GM23338 (cell line): ENCODE measurements at regions not wholly inside any gene's neighbourhood (a gene's known extent, or its start where the extent isn't known, plus 50 kb on each side); places are given as distances from the start of the nearest gene placed in this dataset.
"Not testable (repeated sequence)": the region's sequence is repeated elsewhere in the genome, so short reads cannot be mapped to it uniquely, and the experiment has no call there.

Source experiments
- ATAC-seq: fragments of 200-7000 bp; cut with Tn5 transposase; 3 replicates; pipeline ENCODE4 v1.9.1; 2020
- DNase-seq: peaks from one replicate; pipeline ENCODE4 v3.0.0-alpha.2; 2015; ENCODE audit warnings: low spot score
- H2AFZ ChIP-seq: fragments of 200-600 bp; sonication (generic); 2 replicates; pipeline ENCODE4 v1.8.0; 2016; ENCODE audit warnings: antibody characterized with exemption, mild to moderate bottlenecking, moderate library complexity
- H3F3A ChIP-seq: fragments of 200-600 bp; sonication (generic); replicated peaks from 2 replicates; pipeline ENCODE4 v1.8.0; 2017; ENCODE audit warnings: antibody characterized with exemption, mixed run types, low read depth
- H3K27ac ChIP-seq: fragments of 200-600 bp; sonication (generic); 2 replicates; pipeline ENCODE4 v1.6.1; 2016; ENCODE audit warnings: low read depth
- H3K27me3 ChIP-seq: fragments of 200-600 bp; sonication (generic); 2 replicates; pipeline ENCODE4 v1.8.0; 2016; ENCODE audit warnings: mild to moderate bottlenecking, mixed run types, moderate library complexity; ENCODE audit not compliant: insufficient read depth
- H3K36me3 ChIP-seq: fragments of 200-600 bp; sonication (generic); 2 replicates; pipeline ENCODE4 v1.8.0; 2016; ENCODE audit warnings: mild to moderate bottlenecking; ENCODE audit not compliant: insufficient read depth
- H3K4me1 ChIP-seq: fragments of 200-600 bp; sonication (generic); 2 replicates; pipeline ENCODE4 v1.8.0; 2016; ENCODE audit warnings: mild to moderate bottlenecking, moderate library complexity; ENCODE audit not compliant: insufficient read depth
- H3K4me2 ChIP-seq: fragments of 200-600 bp; sonication (generic); 2 replicates; pipeline ENCODE4 v1.7.1; 2017; ENCODE audit warnings: mixed run types
- H3K4me3 ChIP-seq: fragments of 200-600 bp; sonication (generic); 2 replicates; pipeline ENCODE4 v1.6.1; 2016; ENCODE audit warnings: mixed run types
- H3K79me2 ChIP-seq: fragments of 200-600 bp; sonication (generic); replicated peaks from 2 replicates; pipeline ENCODE4 v1.8.0; 2017; ENCODE audit warnings: mild to moderate bottlenecking; ENCODE audit not compliant: insufficient read depth
- H3K9me2 ChIP-seq: fragments of 200-600 bp; sonication (generic); 2 replicates; pipeline ENCODE4 v1.8.0; 2017; ENCODE audit not compliant: insufficient read depth
- H4K20me1 ChIP-seq: fragments of 200-600 bp; sonication (generic); replicated peaks from 2 replicates; pipeline ENCODE4 v1.8.0; 2017; ENCODE audit warnings: mild to moderate bottlenecking; ENCODE audit not compliant: insufficient read depth
- H3K27ac Mint-ChIP-seq: 2 replicates; pipeline ENCODE4 v1.8.0; 2020; ENCODE audit warnings: inconsistent platforms, mild to moderate bottlenecking, moderate library complexity, mixed read lengths
- H3K27me3 Mint-ChIP-seq: 3 replicates; pipeline ENCODE4 v1.8.0; 2022; ENCODE audit warnings: low read depth, mild to moderate bottlenecking, moderate library complexity, mixed read lengths, inconsistent platforms; ENCODE audit not compliant: insufficient read depth, poor library complexity
- H3K36me3 Mint-ChIP-seq: 3 replicates; pipeline ENCODE4 v1.8.0; 2021; ENCODE audit warnings: low read depth, mild to moderate bottlenecking, inconsistent platforms, moderate library complexity, mixed read lengths
- H3K4me1 Mint-ChIP-seq: 3 replicates; pipeline ENCODE4 v1.8.0; 2020; ENCODE audit warnings: mild to moderate bottlenecking, inconsistent platforms, mixed read lengths
- H3K4me3 Mint-ChIP-seq: 3 replicates; pipeline ENCODE4 v1.8.0; 2021; ENCODE audit warnings: moderate library complexity, mild to moderate bottlenecking, inconsistent platforms, mixed read lengths
- H3K9me3 Mint-ChIP-seq: 3 replicates; pipeline ENCODE4 v1.8.0; 2020; ENCODE audit warnings: moderate library complexity, mild to moderate bottlenecking, inconsistent platforms, mixed read lengths

- not testable (repeated sequence) for H3F3A ChIP-seq, H3K4me2 ChIP-seq, H3K27ac ChIP-seq, H3K36me3 Mint-ChIP-seq, H3K36me3 ChIP-seq, H4K20me1 ChIP-seq, H3K27me3 Mint-ChIP-seq, ATAC-seq, H3K27me3 ChIP-seq, H3K4me3 ChIP-seq, H2AFZ ChIP-seq, H3K79me2 ChIP-seq, H3K4me3 Mint-ChIP-seq, DNase-seq, H3K27ac Mint-ChIP-seq, H3K9me3 Mint-ChIP-seq, H3K4me1 ChIP-seq, H3K4me1 Mint-ChIP-seq, H3K9me2 ChIP-seq
Measured at GRCh38 chr2:87324335-87325041, 302.8 kb upstream of the PLGLB1 start.

GRCh38 chr2:87325042-87325910, 303.6 kb upstream of the PLGLB1 start:
- H3K9me3 Mint-ChIP-seq, H3K27ac ChIP-seq, DNase-seq, H3K4me3 Mint-ChIP-seq, H3K4me1 ChIP-seq, H3K36me3 Mint-ChIP-seq, H3K4me3 ChIP-seq, H3K36me3 ChIP-seq, H3F3A ChIP-seq, H2AFZ ChIP-seq, H3K27ac Mint-ChIP-seq, H3K27me3 Mint-ChIP-seq, H3K9me2 ChIP-seq, H3K79me2 ChIP-seq, H4K20me1 ChIP-seq, H3K27me3 ChIP-seq, H3K4me2 ChIP-seq: not testable (repeated sequence)
- H3K4me1 Mint-ChIP-seq, result peaks cover 11% of the 10 kb centered on the region
- peak; percentile 80 for ATAC-seq

GRCh38 chr2:87325911-87326294, 304.3 kb upstream of the PLGLB1 start:
- H3K79me2 ChIP-seq, H4K20me1 ChIP-seq, H3K4me1 ChIP-seq, H3K27ac Mint-ChIP-seq, H3F3A ChIP-seq, H3K4me3 ChIP-seq, DNase-seq, H3K27me3 ChIP-seq, H3K4me3 Mint-ChIP-seq, H3K27me3 Mint-ChIP-seq, H3K27ac ChIP-seq, H3K9me2 ChIP-seq, H3K36me3 ChIP-seq, H3K36me3 Mint-ChIP-seq, H2AFZ ChIP-seq, ATAC-seq, H3K4me2 ChIP-seq, H3K9me3 Mint-ChIP-seq: not testable (repeated sequence)
- H3K4me1 Mint-ChIP-seq, result peaks cover 11% of the 10 kb centered on the region

- not testable (repeated sequence) for H3K36me3 Mint-ChIP-seq, H3K4me3 Mint-ChIP-seq, H3K9me2 ChIP-seq, H2AFZ ChIP-seq, H3K27me3 Mint-ChIP-seq, H3K27me3 ChIP-seq, H3K79me2 ChIP-seq, H4K20me1 ChIP-seq, ATAC-seq, H3K27ac ChIP-seq, DNase-seq, H3K4me2 ChIP-seq, H3F3A ChIP-seq, H3K27ac Mint-ChIP-seq, H3K36me3 ChIP-seq, H3K9me3 Mint-ChIP-seq, H3K4me3 ChIP-seq, H3K4me1 ChIP-seq
- peaks cover 11% of the 10 kb centered on the region for H3K4me1 Mint-ChIP-seq
Measured at GRCh38 chr2:87326754-87327153, 305.1 kb upstream of the PLGLB1 start.

GRCh38 chr2:87327648-87328371, 306.2 kb upstream of the PLGLB1 start:
- H3K36me3 Mint-ChIP-seq, H3K9me3 Mint-ChIP-seq, H3K36me3 ChIP-seq, H3K27me3 ChIP-seq, H3K27ac ChIP-seq, H2AFZ ChIP-seq, H3K4me3 ChIP-seq, ATAC-seq, H4K20me1 ChIP-seq, H3K79me2 ChIP-seq, H3K9me2 ChIP-seq, H3K27ac Mint-ChIP-seq, H3K27me3 Mint-ChIP-seq, H3F3A ChIP-seq, DNase-seq, H3K4me3 Mint-ChIP-seq, H3K4me1 ChIP-seq, H3K4me2 ChIP-seq: not testable (repeated sequence)
- H3K4me1 Mint-ChIP-seq, result peaks cover 11% of the 10 kb centered on the region

GRCh38 chr2:87329529-87329928, 307.9 kb upstream of the PLGLB1 start:
- H3K79me2 ChIP-seq, DNase-seq, ATAC-seq, H3K27ac Mint-ChIP-seq, H3K9me2 ChIP-seq, H3K27me3 Mint-ChIP-seq, H3K4me1 ChIP-seq, H3K9me3 Mint-ChIP-seq, H3K27ac ChIP-seq, H3K4me3 Mint-ChIP-seq, H2AFZ ChIP-seq, H4K20me1 ChIP-seq, H3K36me3 ChIP-seq, H3F3A ChIP-seq, H3K4me3 ChIP-seq, H3K27me3 ChIP-seq, H3K36me3 Mint-ChIP-seq: not testable (repeated sequence)
- peak overlapping the region; percentile 12; the same call in 1 of the 2 replicates for H3K4me2 ChIP-seq
- H3K4me1 Mint-ChIP-seq, result peaks cover 11% of the 10 kb centered on the region
